ENCODE measurements at regions not wholly inside any gene's neighbourhood (a gene's known extent, or its start where the extent isn't known, plus 50 kb on each side); places are given as distances from the start of the nearest gene placed in this dataset.

DNA sequence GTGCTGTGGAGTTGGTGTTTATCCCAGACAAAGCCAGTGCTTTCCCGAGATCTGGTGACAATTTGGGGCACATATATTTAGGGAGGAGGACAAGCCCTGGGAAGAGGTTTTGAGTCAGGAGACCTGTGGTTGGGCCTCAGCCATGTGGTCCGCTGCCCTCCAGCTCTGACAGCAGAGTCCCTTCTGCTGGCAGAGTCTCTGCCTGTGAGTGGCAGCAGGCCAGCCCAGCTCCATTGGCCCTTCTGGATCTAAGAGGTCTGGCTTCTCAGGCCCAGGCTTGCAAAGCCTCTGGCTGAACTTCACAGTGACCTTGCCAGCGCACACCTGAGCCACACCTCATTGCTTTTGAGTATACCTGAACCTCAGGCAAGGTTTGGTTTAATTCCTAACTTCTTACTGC, 115.3 kb downstream of the BCL2L11 start:
- ChIA-PET CTCF (ENCODE audit: partially characterized antibody) (no interaction called here), POLR2A (ENCODE audit: partially characterized antibody) (interaction anchor here (0.6 kb wide), 1 partner anchor 10 kb away, joined by 3 read pairs; no protein-coding TSS in a partner anchor)
- no peaks in the 10 kb centered on the region for H3K23me2 ChIP-seq (ENCODE audit: low read depth, low read length)
- no peak overlapping the region for H2BK12ac ChIP-seq (ENCODE audit: low read depth, low read length)
- no peak overlapping the region for H3K4me2 ChIP-seq (ENCODE audit: insufficient read depth in 1 of 2, low read depth in 2 of 2, low read length in 2 of 2)
- H4K91ac ChIP-seq (replicated peaks; ENCODE audit: insufficient read length, low read length): no peak overlapping the region
- H3K18ac ChIP-seq (ENCODE audit: extremely low read depth, low read length): no peak overlapping the region
- no peak overlapping the region for H3K27ac ChIP-seq (ENCODE audit: low read depth, low read length)
- no peak overlapping the region for H2AK5ac ChIP-seq (ENCODE audit: low read depth, low read length)
- FAIRE-seq (no peak), DNase-seq (ENCODE audit: low read depth in 1 of 2, low spot score in 2 of 2) (no peak)
- no peak overlapping the region for H3K9ac ChIP-seq (replicated peaks in 1 of 4; ENCODE audit: extremely low read depth in 1 of 4, low read depth in 3 of 4, low read length in 3 of 4)
- H2BK15ac ChIP-seq (ENCODE audit: low read length): no peak overlapping the region
- no peak overlapping the region for H2BK120ac ChIP-seq (replicated peaks; ENCODE audit: low read depth, low read length)
- H4K5ac ChIP-seq (ENCODE audit: insufficient read length, low read depth, low read length): no peak overlapping the region
- no peaks in the 10 kb centered on the region for H3K36me3 ChIP-seq (ENCODE audit: control insufficient read depth in 2 of 4, insufficient read depth in 4 of 4, low read length in 3 of 4)
- peaks cover 0 to 3% of the 10 kb centered on the region in 2 experiments; a peak in 1 of 4 replicates for H3K9me3 ChIP-seq (ENCODE audit: insufficient read depth in 2 of 2, low read depth in 1 of 2, low read length in 1 of 2)
- WGBS, 2 experiments (ENCODE audit: extremely low coverage in 1 of 2, insufficient coverage in 1 of 2, insufficient read length in 1 of 2, insufficient replicate concordance in 2 of 2, low coverage in 1 of 2, low lambda C conversion rate in 2 of 2, missing lambda C conversion rate in 1 of 2): 88% methylated on average over 3 of the region's 3 CpGs; no CpG with 5 or more reads in 1 of the 2 experiments
- H3K79me2 ChIP-seq (ENCODE audit: control insufficient read depth in 1 of 2, insufficient read depth in 2 of 2, low read length in 2 of 2): no peaks in the 10 kb centered on the region
- no peak overlapping the region for H4K8ac ChIP-seq (ENCODE audit: extremely low read depth, insufficient read depth, low read length)
- H3K14ac ChIP-seq (ENCODE audit: insufficient read length): no peak overlapping the region
- H3K4me3 ChIP-seq (ENCODE audit: extremely low read depth in 1 of 4, insufficient read depth in 2 of 4, low read depth in 3 of 4, low read length in 4 of 4): no peak overlapping the region
- H3K56ac ChIP-seq (replicated peaks; ENCODE audit: insufficient read length, low read depth, low read length): no peak overlapping the region
- no peaks in the 10 kb centered on the region; a peak in 1 of 7 replicates for H3K27me3 ChIP-seq (replicated peaks in 1 of 4; ENCODE audit: control insufficient read depth in 3 of 4, extremely low read depth in 1 of 4, insufficient read depth in 3 of 4, low read length in 3 of 4)
- H4K20me1 ChIP-seq (replicated peaks in 1 of 2; ENCODE audit: control insufficient read depth in 1 of 2, insufficient read depth in 2 of 2, low read length in 2 of 2): no peaks in the 10 kb centered on the region
- no peak overlapping the region for H2AFZ ChIP-seq (ENCODE audit: low read length)
- H3K23ac ChIP-seq (ENCODE audit: insufficient read length): no peak overlapping the region
- no peak overlapping the region for H3K4ac ChIP-seq (replicated peaks; ENCODE audit: insufficient read length, low read depth, low read length)
- no peak overlapping the region for H2BK20ac ChIP-seq (ENCODE audit: low read length)
- no peaks in the 10 kb centered on the region for H3K4me1 ChIP-seq (replicated peaks in 1 of 4; ENCODE audit: control insufficient read depth in 3 of 4, insufficient read depth in 4 of 4, low read length in 3 of 4)
- H3K79me1 ChIP-seq (ENCODE audit: low read depth, low read length): no peaks in the 10 kb centered on the region
- H2BK5ac ChIP-seq (ENCODE audit: low read depth, low read length): no peak overlapping the region
- TF ChIP-seq RNF2 (IDR thresholded peaks at IDR 0.05; ENCODE audit: borderline replicate concordance, low read depth, low read length, missing control alignments, poor library complexity, severe bottlenecking) (no peak), GABPA (IDR thresholded peaks at IDR 0.05; ENCODE audit: borderline replicate concordance, insufficient read depth, low read length) (no peak), KDM4A (IDR thresholded peaks at IDR 0.05; ENCODE audit: low read depth, low read length, severe bottlenecking) (no peak), HDAC6 (IDR thresholded peaks at IDR 0.05; ENCODE audit: low read depth, low read length) (no peak), POLR2A (IDR thresholded peaks at IDR 0.05; ENCODE audit: control extremely low read depth in 1 of 2, low read depth in 2 of 2, low read length in 2 of 2) (no peak), TCF12 (IDR thresholded peaks at IDR 0.05; ENCODE audit: low read depth, low read length) (no peak), SIX5 (IDR thresholded peaks at IDR 0.05; ENCODE audit: low read depth, low read length) (no peak), SIRT6 (IDR thresholded peaks at IDR 0.05; ENCODE audit: low read length) (no peak), TAF7 (optimal IDR thresholded peaks at IDR 0.05; ENCODE audit: borderline replicate concordance, low read depth, low read length) (no peak), EP300 (IDR thresholded peaks at IDR 0.05; ENCODE audit: borderline replicate concordance in 1 of 2, low read depth in 2 of 2, low read length in 2 of 2) (no peak), ATF2 (IDR thresholded peaks at IDR 0.05; ENCODE audit: low read length) (no peak)
- TF ChIP-seq, protein P1, sequence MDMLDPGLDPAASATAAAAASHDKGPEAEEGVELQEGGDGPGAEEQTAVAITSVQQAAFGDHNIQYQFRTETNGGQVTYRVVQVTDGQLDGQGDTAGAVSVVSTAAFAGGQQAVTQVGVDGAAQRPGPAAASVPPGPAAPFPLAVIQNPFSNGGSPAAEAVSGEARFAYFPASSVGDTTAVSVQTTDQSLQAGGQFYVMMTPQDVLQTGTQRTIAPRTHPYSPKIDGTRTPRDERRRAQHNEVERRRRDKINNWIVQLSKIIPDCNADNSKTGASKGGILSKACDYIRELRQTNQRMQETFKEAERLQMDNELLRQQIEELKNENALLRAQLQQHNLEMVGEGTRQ (IDR thresholded peaks at IDR 0.05; ENCODE audit: low read length): no peak

Measured in H1 (cell line).